Vagina (tissue), 2 donors: ENCODE measurements at regions not wholly inside any gene's neighbourhood (a gene's known extent, or its start where the extent isn't known, plus 50 kb on each side); places are given as distances from the start of the nearest gene placed in this dataset.

Experiments used
- CTCF ChIP-seq, 3 experiments: fragments of 450-650 bp in 2 of 3; fragments of 200-600 bp in 1 of 3; sonication (generic) in 1 of 3; IDR thresholded peaks; one replicate each; pipeline ENCODE4 v1.5.1; 2017 to 2019; ENCODE audit warnings: antibody characterized with exemption in 3 of 3, mild to moderate bottlenecking in 2 of 3, moderate library complexity in 2 of 3
- POLR2A ChIP-seq, 2 donors: fragments of 450-650 bp; IDR thresholded peaks; one replicate each; pipeline ENCODE4 v1.6.1; 2017; ENCODE audit warnings: antibody characterized with exemption in 2 of 2, mild to moderate bottlenecking in 2 of 2, moderate library complexity in 2 of 2

- TF ChIP-seq CTCF (IDR thresholded peaks at IDR 0.05), result no peak
- TF ChIP-seq POLR2A (IDR thresholded peaks at IDR 0.05), result no peak
These were observed 113.7 kb downstream of the CRYAA start for GRCh38 chr21:43282358-43283120.
